GM12874 (cell line): ENCODE measurements at regions not wholly inside any gene's neighbourhood (a gene's known extent, or its start where the extent isn't known, plus 50 kb on each side); places are given as distances from the start of the nearest gene placed in this dataset.

ENCODE experiments used
- TF ChIP-seq, protein P1 (sequence below): IDR thresholded peaks from 2 replicates; pipeline ENCODE4 v1.5.1; 2011; ENCODE audit warnings: low read depth, mild to moderate bottlenecking, control low read depth, low read length, moderate library complexity; ENCODE audit not compliant: insufficient read depth

DNA sequence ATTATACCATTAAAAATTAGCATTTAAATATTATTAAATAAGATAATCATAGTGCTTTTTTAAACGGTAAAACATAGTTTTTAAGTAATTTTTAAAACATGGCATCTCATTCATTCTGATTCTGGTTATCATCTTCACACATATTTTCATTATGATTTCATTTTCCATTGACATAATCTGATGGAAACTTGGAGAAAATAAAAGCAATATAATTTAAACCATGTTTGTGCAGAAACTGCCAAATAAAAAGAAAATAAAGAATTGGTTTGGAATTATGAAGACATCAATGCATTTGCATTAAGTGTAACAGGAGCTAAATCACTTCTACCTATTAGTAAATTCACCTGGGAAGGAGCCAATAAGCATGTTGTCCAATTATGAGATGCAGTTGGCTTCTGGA is 490.1 kb upstream of the CD180 start:
- TF ChIP-seq, protein P1, sequence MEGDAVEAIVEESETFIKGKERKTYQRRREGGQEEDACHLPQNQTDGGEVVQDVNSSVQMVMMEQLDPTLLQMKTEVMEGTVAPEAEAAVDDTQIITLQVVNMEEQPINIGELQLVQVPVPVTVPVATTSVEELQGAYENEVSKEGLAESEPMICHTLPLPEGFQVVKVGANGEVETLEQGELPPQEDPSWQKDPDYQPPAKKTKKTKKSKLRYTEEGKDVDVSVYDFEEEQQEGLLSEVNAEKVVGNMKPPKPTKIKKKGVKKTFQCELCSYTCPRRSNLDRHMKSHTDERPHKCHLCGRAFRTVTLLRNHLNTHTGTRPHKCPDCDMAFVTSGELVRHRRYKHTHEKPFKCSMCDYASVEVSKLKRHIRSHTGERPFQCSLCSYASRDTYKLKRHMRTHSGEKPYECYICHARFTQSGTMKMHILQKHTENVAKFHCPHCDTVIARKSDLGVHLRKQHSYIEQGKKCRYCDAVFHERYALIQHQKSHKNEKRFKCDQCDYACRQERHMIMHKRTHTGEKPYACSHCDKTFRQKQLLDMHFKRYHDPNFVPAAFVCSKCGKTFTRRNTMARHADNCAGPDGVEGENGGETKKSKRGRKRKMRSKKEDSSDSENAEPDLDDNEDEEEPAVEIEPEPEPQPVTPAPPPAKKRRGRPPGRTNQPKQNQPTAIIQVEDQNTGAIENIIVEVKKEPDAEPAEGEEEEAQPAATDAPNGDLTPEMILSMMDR: no peak

DNA sequence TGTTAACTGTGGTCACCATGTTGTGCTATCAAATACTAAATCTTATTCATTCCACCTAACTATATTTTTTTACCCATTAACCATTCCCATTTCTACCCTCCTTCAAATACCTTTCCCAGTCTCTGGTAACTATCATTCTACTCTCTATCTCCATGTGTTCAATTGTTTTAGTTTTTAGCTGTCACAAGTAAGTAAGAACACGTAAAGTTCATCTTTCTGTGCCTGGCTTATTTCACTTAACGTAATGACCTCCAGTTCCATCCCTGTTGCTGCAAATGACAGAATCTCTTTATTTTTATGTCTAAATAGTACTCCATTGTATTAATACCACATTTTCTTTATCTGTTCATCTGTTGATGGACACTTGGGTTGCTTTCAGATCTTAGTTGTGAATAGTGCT is 485.1 kb upstream of the CD180 start:
- TF ChIP-seq, protein P1: no peak

DNA sequence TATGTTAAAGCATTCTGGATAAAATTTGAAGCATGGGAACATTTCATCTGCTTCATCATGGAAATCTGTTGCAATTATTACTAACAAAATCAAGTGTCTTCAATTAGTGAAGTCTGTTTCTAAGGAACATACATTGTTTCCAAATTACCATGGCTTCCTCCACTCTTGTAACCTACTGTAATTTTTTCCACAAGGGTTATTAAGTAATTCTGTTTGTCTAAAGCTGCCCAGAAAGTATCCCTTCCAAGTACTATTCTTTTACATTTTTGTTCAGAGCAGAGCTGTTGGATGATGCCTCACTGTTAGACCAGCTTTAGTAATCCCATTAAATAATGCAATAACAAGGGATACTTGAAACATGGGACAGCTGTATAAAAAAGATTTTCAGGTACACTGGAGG is 483.5 kb upstream of the CD180 start:
- TF ChIP-seq, protein P1: no peak

DNA sequence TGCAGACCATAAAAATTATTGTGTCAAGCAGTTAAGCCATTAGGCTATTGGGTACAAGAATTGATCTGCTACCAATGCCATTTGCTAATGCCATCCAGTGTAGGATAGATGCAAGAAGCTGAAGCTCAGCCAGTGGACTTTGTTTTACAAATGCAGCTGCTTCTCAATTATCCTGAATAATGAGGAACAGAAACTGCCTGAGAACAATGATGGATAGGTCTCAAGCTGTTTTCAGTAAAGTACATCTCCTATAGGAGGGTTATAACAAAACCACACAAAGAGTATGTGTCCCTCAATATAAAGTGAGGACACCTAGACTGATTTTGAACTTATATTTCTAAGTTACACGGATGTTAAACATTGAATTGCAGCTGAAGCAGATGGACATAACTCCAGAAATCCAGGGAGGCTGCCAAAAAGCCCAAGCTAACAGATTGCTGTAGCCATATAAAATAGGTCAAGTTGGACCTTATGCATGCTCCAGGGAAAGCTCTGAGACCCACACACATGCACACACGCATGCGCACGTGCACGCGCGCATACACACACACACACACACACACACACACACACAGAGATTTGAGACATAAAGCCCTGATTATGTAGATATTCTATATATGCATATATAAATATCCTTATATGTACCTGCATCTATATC is 482.7 kb upstream of the CD180 start:
- TF ChIP-seq, protein P1: no peak

DNA sequence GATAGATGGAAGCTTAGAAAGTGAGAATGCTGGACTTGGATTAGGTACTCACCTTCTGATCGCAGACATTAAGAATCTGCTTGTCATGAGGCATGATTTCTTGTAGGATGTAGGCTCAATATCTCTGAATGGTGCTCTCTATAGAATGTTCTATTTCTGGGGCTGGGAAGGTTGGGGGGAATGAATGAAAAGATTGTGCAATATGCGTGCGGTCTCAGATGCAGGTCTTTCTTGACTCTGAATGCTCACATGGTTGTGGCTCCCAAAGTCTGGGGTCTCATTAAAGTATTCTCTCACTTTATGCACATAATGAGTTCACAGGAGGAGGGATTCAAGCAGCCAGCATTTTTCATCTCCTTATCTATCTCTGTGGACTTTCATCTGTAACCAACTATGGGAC is 482.0 kb upstream of the CD180 start:
- TF ChIP-seq, protein P1: no peak

DNA sequence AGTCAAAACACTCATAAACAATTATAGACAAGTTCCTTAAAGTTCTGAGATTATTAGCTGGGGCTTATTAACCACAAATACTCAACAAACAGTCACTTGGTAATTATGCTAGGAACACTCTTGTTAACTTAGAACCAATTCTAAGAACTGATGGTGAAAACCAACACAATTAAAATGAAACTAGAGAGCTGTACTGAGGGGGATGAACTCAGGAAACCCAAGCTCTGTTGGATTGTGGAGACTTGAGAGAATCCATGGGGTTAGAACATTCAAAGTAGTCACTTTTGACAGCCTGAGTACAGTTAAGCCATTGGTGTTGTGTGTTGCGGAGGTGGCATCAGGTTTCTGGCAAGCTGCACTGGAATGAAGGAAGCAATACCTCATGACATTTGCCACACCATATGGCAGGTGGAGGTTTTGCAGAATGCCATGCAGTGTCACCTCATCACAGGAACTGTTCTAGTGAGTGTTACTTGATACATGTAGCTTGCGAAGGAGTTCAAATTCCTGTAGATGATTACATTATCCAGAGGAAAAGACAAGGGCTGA is 480.9 kb upstream of the CD180 start:
- TF ChIP-seq, protein P1: no peak

DNA sequence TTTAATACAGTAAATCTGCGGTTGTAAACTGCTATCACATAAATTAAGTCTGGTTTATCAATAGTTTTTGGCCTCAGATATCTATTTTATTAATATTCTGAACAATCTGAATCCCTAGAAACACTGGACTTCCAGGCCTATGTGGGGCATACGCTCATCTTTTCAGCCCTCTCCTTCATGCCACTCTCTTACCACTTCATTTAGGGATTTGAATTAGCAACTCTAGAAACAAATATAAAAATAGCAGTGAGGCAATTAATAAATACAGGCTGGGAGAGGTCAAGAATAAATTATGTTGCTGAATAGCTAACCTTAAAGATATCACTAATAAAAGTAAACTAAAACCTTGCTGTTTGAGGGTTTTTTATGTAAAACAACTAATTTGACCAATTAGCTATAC is 480.3 kb upstream of the CD180 start:
- TF ChIP-seq, protein P1: no peak
